GM12878 (cell line): ENCODE measurements at regions not wholly inside any gene's neighbourhood (a gene's known extent, or its start where the extent isn't known, plus 50 kb on each side); places are given as distances from the start of the nearest gene placed in this dataset.
"Not testable (repeated sequence)": the region's sequence is repeated elsewhere in the genome, so short reads cannot be mapped to it uniquely, and the experiment has no call there.

ENCODE experiments used
- CBX5 ChIP-seq: sonication (generic); IDR thresholded peaks from 2 replicates; pipeline ENCODE4 v1.6.1; 2016; ENCODE audit warnings: low read depth, moderate library complexity, mild to moderate bottlenecking, inconsistent platforms
- CHD1 ChIP-seq: IDR thresholded peaks from 2 replicates; pipeline ENCODE4 v1.6.1; 2012; ENCODE audit warnings: low read depth, low read length, improper control_type of control experiment
- ELK1 ChIP-seq: IDR thresholded peaks from 2 replicates; pipeline ENCODE4 v1.6.1; 2012; ENCODE audit warnings: low read depth, low read length, improper control_type of control experiment
- EP300 ChIP-seq, 2 experiments: fragments of 150-350 bp in 1 of 2; IDR thresholded peaks; 2 replicates each; pipeline ENCODE4 v1.6.1; 2011 to 2012; ENCODE audit warnings: low read depth in 2 of 2, low read length in 2 of 2, borderline replicate concordance in 1 of 2, improper control_type of control experiment in 1 of 2, inconsistent platforms in 1 of 2; ENCODE audit not compliant: control insufficient read depth in 1 of 2
- EZH2 ChIP-seq: IDR thresholded peaks from 2 replicates; pipeline ENCODE4 v1.6.1; 2012; ENCODE audit warnings: low read depth, mild to moderate bottlenecking, control low read depth, inconsistent platforms, low read length, borderline replicate concordance; ENCODE audit not compliant: control insufficient read depth
- NFXL1 ChIP-seq: fragments of 450-650 bp; IDR thresholded peaks from 2 replicates; pipeline ENCODE4 v1.6.1; 2017; ENCODE audit warnings: antibody characterized with exemption, mild to moderate bottlenecking, borderline replicate concordance
- PAX5 ChIP-seq: IDR thresholded peaks from 2 replicates; pipeline ENCODE4 v1.6.1; 2011; ENCODE audit warnings: low read depth, low read length, borderline replicate concordance
- RB1 ChIP-seq: fragments of 450-650 bp; formaldehyde crosslinking; IDR thresholded peaks from 2 replicates; pipeline ENCODE4 v1.6.1; 2017; ENCODE audit warnings: mild to moderate bottlenecking, borderline replicate concordance
- RELB ChIP-seq: fragments of 450-650 bp; IDR thresholded peaks from 2 replicates; pipeline ENCODE4 v1.6.1; 2017; ENCODE audit warnings: low read depth, mild to moderate bottlenecking, moderate library complexity
- ZNF217 ChIP-seq: fragments of 450-650 bp; IDR thresholded peaks from 2 replicates; pipeline ENCODE4 v1.6.1; 2017; ENCODE audit warnings: antibody characterized with exemption, mild to moderate bottlenecking
- ZNF24 ChIP-seq: fragments of 450-650 bp; IDR thresholded peaks from 2 replicates; pipeline ENCODE4 v1.6.1; 2017; ENCODE audit warnings: antibody characterized with exemption, mild to moderate bottlenecking
- TF ChIP-seq, protein P1 (sequence below), 3 experiments: IDR thresholded peaks in 2 of 3; conservative IDR thresholded peaks in 1 of 3; 2 replicates each; pipeline ENCODE4 v1.5.1; 2011; ENCODE audit warnings: low read depth in 3 of 3, low read length in 3 of 3, mild to moderate bottlenecking in 3 of 3, control low read depth in 2 of 3, moderate library complexity in 2 of 3, inconsistent platforms in 1 of 3, mixed read lengths in 1 of 3; ENCODE audit not compliant: control insufficient read depth in 2 of 3, insufficient read depth in 1 of 3; ENCODE audit errors: extremely low read depth in 1 of 3
- TF ChIP-seq, protein P2 (sequence below): IDR thresholded peaks from 2 replicates; pipeline ENCODE4 v1.6.1; 2011; ENCODE audit warnings: borderline replicate concordance, low read depth, mild to moderate bottlenecking, moderate library complexity, low read length; ENCODE audit not compliant: insufficient read depth, poor library complexity, severe bottlenecking
- TF ChIP-seq, protein P3 (sequence below): IDR thresholded peaks from 2 replicates; pipeline ENCODE4 v1.6.1; 2011; ENCODE audit warnings: mild to moderate bottlenecking, low read depth, low read length, moderate library complexity; ENCODE audit not compliant: insufficient replicate concordance

DNA sequence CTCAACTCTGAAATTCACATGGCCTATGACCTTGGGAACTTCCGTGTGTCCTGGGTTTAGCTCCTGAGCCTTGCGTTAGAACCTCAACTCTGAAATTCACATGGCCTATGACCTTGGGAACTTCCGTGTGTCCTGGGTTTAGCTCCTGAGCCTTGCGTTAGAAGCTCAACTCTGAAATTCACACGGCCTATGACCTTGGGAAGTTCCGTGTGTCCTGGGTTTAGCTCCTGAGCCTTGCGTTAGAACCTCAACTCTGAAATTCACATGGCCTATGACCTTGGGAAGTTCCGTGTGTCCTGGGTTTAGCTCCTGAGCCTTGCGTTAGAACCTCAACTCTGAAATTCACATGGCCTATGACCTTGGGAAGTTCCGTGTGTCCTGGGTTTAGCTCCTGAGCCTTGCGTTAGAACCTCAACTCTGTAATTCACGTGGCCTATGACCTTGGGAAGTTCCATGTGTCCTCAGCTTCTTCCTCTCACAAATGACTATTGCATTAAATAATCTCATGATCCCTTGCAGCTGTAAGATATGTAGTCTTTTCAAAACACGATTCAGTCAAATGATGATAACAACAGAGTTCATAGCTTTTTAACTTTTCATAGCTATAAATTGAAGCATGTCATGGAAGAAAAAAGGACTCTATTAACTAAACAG, 200.9 kb upstream of the PITRM1 start:
- TF ChIP-seq, protein P1, sequence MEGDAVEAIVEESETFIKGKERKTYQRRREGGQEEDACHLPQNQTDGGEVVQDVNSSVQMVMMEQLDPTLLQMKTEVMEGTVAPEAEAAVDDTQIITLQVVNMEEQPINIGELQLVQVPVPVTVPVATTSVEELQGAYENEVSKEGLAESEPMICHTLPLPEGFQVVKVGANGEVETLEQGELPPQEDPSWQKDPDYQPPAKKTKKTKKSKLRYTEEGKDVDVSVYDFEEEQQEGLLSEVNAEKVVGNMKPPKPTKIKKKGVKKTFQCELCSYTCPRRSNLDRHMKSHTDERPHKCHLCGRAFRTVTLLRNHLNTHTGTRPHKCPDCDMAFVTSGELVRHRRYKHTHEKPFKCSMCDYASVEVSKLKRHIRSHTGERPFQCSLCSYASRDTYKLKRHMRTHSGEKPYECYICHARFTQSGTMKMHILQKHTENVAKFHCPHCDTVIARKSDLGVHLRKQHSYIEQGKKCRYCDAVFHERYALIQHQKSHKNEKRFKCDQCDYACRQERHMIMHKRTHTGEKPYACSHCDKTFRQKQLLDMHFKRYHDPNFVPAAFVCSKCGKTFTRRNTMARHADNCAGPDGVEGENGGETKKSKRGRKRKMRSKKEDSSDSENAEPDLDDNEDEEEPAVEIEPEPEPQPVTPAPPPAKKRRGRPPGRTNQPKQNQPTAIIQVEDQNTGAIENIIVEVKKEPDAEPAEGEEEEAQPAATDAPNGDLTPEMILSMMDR (IDR thresholded peaks at IDR 0.05 in 2 of 3, conservative IDR thresholded peaks at IDR 0.05 in 1 of 3; ENCODE audit: control insufficient read depth in 2 of 3, extremely low read depth in 1 of 3, insufficient read depth in 1 of 3, low read depth in 3 of 3, low read length in 3 of 3): not testable (repeated sequence)
- not testable (repeated sequence) for TF ChIP-seq ZNF217; EZH2; CBX5; EP300 (IDR thresholded peaks at IDR 0.05; ENCODE audit: borderline replicate concordance in 1 of 2, control insufficient read depth in 1 of 2, low read depth in 2 of 2, low read length in 2 of 2); RELB; ZNF24; PAX5; NFXL1; ELK1; CHD1; RB1
- TF ChIP-seq, protein P2, sequence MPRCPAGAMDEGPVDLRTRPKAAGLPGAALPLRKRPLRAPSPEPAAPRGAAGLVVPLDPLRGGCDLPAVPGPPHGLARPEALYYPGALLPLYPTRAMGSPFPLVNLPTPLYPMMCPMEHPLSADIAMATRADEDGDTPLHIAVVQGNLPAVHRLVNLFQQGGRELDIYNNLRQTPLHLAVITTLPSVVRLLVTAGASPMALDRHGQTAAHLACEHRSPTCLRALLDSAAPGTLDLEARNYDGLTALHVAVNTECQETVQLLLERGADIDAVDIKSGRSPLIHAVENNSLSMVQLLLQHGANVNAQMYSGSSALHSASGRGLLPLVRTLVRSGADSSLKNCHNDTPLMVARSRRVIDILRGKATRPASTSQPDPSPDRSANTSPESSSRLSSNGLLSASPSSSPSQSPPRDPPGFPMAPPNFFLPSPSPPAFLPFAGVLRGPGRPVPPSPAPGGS: not testable (repeated sequence)
- TF ChIP-seq, protein P3, sequence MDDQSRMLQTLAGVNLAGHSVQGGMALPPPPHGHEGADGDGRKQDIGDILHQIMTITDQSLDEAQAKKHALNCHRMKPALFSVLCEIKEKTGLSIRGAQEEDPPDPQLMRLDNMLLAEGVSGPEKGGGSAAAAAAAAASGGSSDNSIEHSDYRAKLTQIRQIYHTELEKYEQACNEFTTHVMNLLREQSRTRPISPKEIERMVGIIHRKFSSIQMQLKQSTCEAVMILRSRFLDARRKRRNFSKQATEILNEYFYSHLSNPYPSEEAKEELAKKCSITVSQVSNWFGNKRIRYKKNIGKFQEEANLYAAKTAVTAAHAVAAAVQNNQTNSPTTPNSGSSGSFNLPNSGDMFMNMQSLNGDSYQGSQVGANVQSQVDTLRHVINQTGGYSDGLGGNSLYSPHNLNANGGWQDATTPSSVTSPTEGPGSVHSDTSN: not testable (repeated sequence)
